Neural progenitor cell (in vitro differentiated cells): ENCODE measurements at regions not wholly inside any gene's neighbourhood (a gene's known extent, or its start where the extent isn't known, plus 50 kb on each side); places are given as distances from the start of the nearest gene placed in this dataset.
"Not testable (repeated sequence)": the region's sequence is repeated elsewhere in the genome, so short reads cannot be mapped to it uniquely, and the experiment has no call there.

Source experiments
- DNase-seq: peaks from one replicate; pipeline ENCODE4 v3.0.0-alpha.2; 2016; ENCODE audit warnings: low spot score
- H2AFZ ChIP-seq: fragments of 200-600 bp; sonication (generic); replicated peaks from 2 replicates; pipeline ENCODE4 v1.6.1; 2016; ENCODE audit warnings: antibody characterized with exemption
- H3F3A ChIP-seq: fragments of 200-600 bp; sonication (generic); 2 replicates; pipeline ENCODE4 v1.6.1; 2016; ENCODE audit warnings: antibody characterized with exemption, low read depth
- H3K27ac ChIP-seq: fragments of 200-600 bp; sonication (generic); 2 replicates; pipeline ENCODE4 v1.5.1; 2016; ENCODE audit warnings: mild to moderate bottlenecking
- H3K27me3 ChIP-seq: fragments of 200-600 bp; sonication (generic); 2 replicates; pipeline ENCODE4 v1.6.1; 2016; ENCODE audit warnings: mild to moderate bottlenecking, moderate library complexity
- H3K36me3 ChIP-seq: fragments of 200-600 bp; sonication (generic); 2 replicates; pipeline ENCODE4 v1.5.1; 2016
- H3K4me1 ChIP-seq: fragments of 200-600 bp; sonication (generic); 2 replicates; pipeline ENCODE4 v1.6.1; 2016; ENCODE audit warnings: mixed run types
- H3K4me2 ChIP-seq: fragments of 200-600 bp; sonication (generic); 2 replicates; pipeline ENCODE4 v1.6.1; 2016
- H3K4me3 ChIP-seq: fragments of 200-600 bp; sonication (generic); 2 replicates; pipeline ENCODE4 v1.5.1; 2016
- H3K79me2 ChIP-seq: fragments of 200-600 bp; sonication (generic); 2 replicates; pipeline ENCODE4 v1.6.1; 2016; ENCODE audit warnings: low read depth
- H3K9ac ChIP-seq: fragments of 200-600 bp; sonication (generic); 2 replicates; pipeline ENCODE4 v1.6.1; 2016
- H3K9me3 ChIP-seq: fragments of 200-600 bp; sonication (generic); 2 replicates; pipeline ENCODE4 v1.5.1; 2016; ENCODE audit warnings: low read depth
- H4K20me1 ChIP-seq: fragments of 200-600 bp; sonication (generic); 2 replicates; pipeline ENCODE4 v1.6.1; 2016; ENCODE audit warnings: low read depth
- H3K27ac Mint-ChIP-seq: 3 replicates; pipeline ENCODE4 v1.8.0; 2021; ENCODE audit warnings: mixed read lengths
- H3K27me3 Mint-ChIP-seq: 2 replicates; pipeline ENCODE4 v1.8.0; 2022; ENCODE audit warnings: low read depth, mild to moderate bottlenecking, inconsistent platforms, moderate library complexity, mixed read lengths; ENCODE audit not compliant: insufficient read depth
- H3K36me3 Mint-ChIP-seq: 3 replicates; pipeline ENCODE4 v1.8.0; 2021; ENCODE audit warnings: mixed read lengths
- H3K4me1 Mint-ChIP-seq: 3 replicates; pipeline ENCODE4 v1.8.0; 2021; ENCODE audit warnings: mixed read lengths
- H3K4me3 Mint-ChIP-seq: 3 replicates; pipeline ENCODE4 v1.8.0; 2021; ENCODE audit warnings: mild to moderate bottlenecking, moderate library complexity, mixed read lengths
- H3K9me3 Mint-ChIP-seq: 3 replicates; pipeline ENCODE4 v1.8.0; 2020; ENCODE audit warnings: mixed read lengths
- EZH2 ChIP-seq: fragments of 200-600 bp; sonication (generic); IDR thresholded peaks from 2 replicates; pipeline ENCODE4 v1.6.1; 2017; ENCODE audit warnings: antibody characterized with exemption, mild to moderate bottlenecking, moderate library complexity
- EZH2phosphoT487 ChIP-seq: fragments of 200-600 bp; sonication (generic); IDR thresholded peaks from 2 replicates; pipeline ENCODE4 v1.6.1; 2017; ENCODE audit warnings: antibody characterized with exemption
- TF ChIP-seq, protein P1 (sequence below): fragments of 200-600 bp; sonication (generic); IDR thresholded peaks from 2 replicates; pipeline ENCODE4 v1.5.1; 2017; ENCODE audit warnings: antibody characterized with exemption, mild to moderate bottlenecking

DNA sequence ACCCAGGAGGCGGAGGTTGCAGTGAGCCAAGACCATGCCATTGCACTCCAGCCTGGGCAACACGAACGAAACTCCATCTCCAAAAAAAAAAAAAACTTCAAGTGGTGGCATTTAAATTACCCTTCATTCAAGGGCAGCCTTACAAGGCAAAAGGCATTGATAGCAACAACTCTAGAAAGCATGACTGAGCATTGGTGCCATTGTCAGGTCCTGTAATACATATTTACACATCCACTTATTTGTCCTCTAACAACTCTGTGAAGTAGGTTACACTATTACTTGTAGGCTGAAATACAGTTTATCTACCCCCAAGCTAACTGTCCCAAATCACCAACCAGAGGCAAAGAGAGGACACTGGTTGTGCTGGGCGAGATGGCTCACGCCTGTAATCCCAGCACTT lies 52.7 kb upstream of the LARP1 start:
- peaks cover 2% of the 10 kb centered on the region for H3K27me3 Mint-ChIP-seq
- no peaks in the 10 kb centered on the region for H3K4me1 Mint-ChIP-seq
- Histone ChIP-seq H3K4me2 (no peak overlapping the region), H3K9me3 (no peaks in the 10 kb centered on the region), H3K36me3 (no peaks in the 10 kb centered on the region), H3K27me3 (no peaks in the 10 kb centered on the region), H3K79me2 (no peaks in the 10 kb centered on the region), H2AFZ (no peak overlapping the region), H3K4me3 (no peak overlapping the region), H3F3A (no peaks in the 10 kb centered on the region), H3K4me1 (no peaks in the 10 kb centered on the region), H3K9ac (no peak overlapping the region), H3K27ac (no peak overlapping the region), H4K20me1 (no peaks in the 10 kb centered on the region)
- H3K4me3 Mint-ChIP-seq = no peak overlapping the region
- no peaks in the 10 kb centered on the region for H3K36me3 Mint-ChIP-seq
- TF ChIP-seq, protein P1, sequence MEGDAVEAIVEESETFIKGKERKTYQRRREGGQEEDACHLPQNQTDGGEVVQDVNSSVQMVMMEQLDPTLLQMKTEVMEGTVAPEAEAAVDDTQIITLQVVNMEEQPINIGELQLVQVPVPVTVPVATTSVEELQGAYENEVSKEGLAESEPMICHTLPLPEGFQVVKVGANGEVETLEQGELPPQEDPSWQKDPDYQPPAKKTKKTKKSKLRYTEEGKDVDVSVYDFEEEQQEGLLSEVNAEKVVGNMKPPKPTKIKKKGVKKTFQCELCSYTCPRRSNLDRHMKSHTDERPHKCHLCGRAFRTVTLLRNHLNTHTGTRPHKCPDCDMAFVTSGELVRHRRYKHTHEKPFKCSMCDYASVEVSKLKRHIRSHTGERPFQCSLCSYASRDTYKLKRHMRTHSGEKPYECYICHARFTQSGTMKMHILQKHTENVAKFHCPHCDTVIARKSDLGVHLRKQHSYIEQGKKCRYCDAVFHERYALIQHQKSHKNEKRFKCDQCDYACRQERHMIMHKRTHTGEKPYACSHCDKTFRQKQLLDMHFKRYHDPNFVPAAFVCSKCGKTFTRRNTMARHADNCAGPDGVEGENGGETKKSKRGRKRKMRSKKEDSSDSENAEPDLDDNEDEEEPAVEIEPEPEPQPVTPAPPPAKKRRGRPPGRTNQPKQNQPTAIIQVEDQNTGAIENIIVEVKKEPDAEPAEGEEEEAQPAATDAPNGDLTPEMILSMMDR = no peak
- TF ChIP-seq EZH2phosphoT487 = no peak
- no peak for TF ChIP-seq EZH2
- DNase-seq = no peak
- no peak overlapping the region for H3K27ac Mint-ChIP-seq
- H3K9me3 Mint-ChIP-seq = no peaks in the 10 kb centered on the region

DNA sequence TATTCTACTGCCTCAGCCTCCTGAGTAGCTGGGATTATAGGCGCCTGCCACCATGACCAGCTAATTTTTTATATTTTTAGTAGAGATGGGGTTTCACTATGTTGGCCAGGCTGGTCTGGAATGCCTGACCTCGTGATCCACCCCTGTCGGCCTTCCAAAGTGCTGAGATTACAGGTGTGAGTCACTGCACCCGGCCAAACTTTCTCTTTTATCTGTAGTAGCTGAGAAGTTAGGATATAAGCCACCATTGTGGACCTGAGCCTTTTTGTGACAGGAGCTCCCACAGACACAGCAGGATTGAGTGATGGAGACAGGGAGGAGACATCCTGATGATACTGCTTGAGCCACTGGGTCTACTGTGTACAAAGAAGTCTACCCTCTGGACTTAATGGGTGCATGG lies 53.5 kb upstream of the LARP1 start:
- H3K79me2 ChIP-seq, DNase-seq: not testable (repeated sequence)

DNA sequence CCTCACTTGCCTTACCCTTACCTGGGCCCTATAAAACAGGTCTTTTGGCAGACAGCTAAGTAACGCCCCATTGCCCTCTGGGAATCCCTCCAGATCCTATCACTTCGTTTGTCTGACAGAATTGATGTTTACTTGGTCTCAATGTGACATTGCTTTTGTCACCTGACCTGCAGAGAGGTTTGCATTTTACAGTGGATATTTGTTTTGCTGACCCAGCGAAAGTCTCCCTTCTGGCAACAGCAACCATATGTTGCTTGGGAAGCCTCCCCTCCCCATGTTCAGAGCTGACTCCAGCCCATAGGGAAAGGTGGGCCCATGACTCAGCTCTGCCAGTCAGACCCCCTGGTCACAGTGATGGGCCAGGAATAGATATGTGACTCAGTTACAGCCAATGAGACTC lies 54.0 kb upstream of the LARP1 start:
- peaks cover 2% of the 10 kb centered on the region for H3K27me3 Mint-ChIP-seq
- no peaks in the 10 kb centered on the region for H3K9me3 Mint-ChIP-seq
- Histone ChIP-seq H4K20me1 (no peaks in the 10 kb centered on the region), H2AFZ (no peak overlapping the region), H3K4me3 (no peak overlapping the region), H3K9ac (no peak overlapping the region), H3K9me3 (no peaks in the 10 kb centered on the region), H3K4me1 (no peaks in the 10 kb centered on the region), H3K27me3 (no peaks in the 10 kb centered on the region), H3K27ac (no peak overlapping the region), H3K79me2 (no peaks in the 10 kb centered on the region), H3F3A (peaks cover 3% of the 10 kb centered on the region), H3K36me3 (no peaks in the 10 kb centered on the region), H3K4me2 (no peak overlapping the region)
- TF ChIP-seq, protein P1 = no peak
- TF ChIP-seq EZH2phosphoT487 (no peak), EZH2 (no peak)
- H3K4me3 Mint-ChIP-seq = no peak overlapping the region
- no peak for DNase-seq
- H3K36me3 Mint-ChIP-seq = no peaks in the 10 kb centered on the region
- H3K4me1 Mint-ChIP-seq = no peaks in the 10 kb centered on the region
- peak overlapping the region; percentile 79 for H3K27ac Mint-ChIP-seq

More for the DNA sequence above, 53.5 kb upstream of the LARP1 start:
- H4K20me1 ChIP-seq, H3K27ac Mint-ChIP-seq, H3K9me3 ChIP-seq, H3K27me3 ChIP-seq, H3K4me1 ChIP-seq, H3K27me3 Mint-ChIP-seq, H3K4me3 ChIP-seq, H3K36me3 ChIP-seq, H3K4me2 ChIP-seq, H2AFZ ChIP-seq, H3K36me3 Mint-ChIP-seq, H3K27ac ChIP-seq, H3K9ac ChIP-seq, H3K9me3 Mint-ChIP-seq, H3F3A ChIP-seq, H3K4me3 Mint-ChIP-seq, H3K4me1 Mint-ChIP-seq: not testable (repeated sequence)

DNA sequence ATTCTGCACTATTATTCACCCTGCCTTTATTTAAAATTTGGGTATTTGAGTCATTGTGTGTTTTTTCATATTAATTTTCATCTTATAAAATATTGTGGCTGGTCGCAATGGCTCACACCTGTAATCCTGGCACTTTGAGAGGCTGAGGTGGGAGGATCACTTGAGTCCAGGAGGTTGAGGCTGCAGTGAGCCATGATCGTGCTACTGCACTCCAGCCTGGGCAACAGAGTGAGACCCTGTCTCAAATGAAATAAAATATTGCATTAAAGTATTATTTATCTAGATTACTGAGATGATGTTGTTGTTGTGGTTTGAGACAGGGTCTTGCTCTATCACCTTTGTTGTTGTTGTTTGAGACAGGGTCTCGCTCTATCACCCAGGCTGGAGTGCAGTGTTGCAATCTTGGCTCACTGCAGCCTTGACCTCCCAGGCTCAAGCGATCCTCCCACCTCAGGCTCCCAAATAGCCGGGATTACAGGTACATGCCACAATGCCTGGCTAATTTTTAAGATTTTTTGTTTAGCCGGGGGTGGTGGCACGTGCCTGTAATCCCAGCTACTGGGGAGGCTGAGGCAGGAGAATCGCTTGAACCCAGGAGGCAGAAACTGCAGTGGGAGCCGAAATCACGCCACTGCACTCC lies 54.8 kb upstream of the LARP1 start:
- not testable (repeated sequence) for H3K4me3 ChIP-seq, H3K79me2 ChIP-seq, H3K27me3 ChIP-seq, H3K9me3 ChIP-seq, H3K27ac Mint-ChIP-seq, H3K27me3 Mint-ChIP-seq, H4K20me1 ChIP-seq, H3K4me2 ChIP-seq, H3F3A ChIP-seq, H3K4me3 Mint-ChIP-seq, H3K4me1 ChIP-seq, H2AFZ ChIP-seq, H3K36me3 Mint-ChIP-seq, H3K27ac ChIP-seq, H3K9ac ChIP-seq, H3K36me3 ChIP-seq, H3K4me1 Mint-ChIP-seq, DNase-seq, H3K9me3 Mint-ChIP-seq
